Activated T-helper 9 cell treated with anti-CD3 and anti-CD28 coated beads, Interleukin-2, amount 50 U/mL, for 16 hours (primary cell): ENCODE measurements at regions not wholly inside any gene's neighbourhood (a gene's known extent, or its start where the extent isn't known, plus 50 kb on each side); places are given as distances from the start of the nearest gene placed in this dataset.
"Not testable (repeated sequence)": the region's sequence is repeated elsewhere in the genome, so short reads cannot be mapped to it uniquely, and the experiment has no call there.

Source experiments
- DNase-seq: peaks from one replicate; pipeline ENCODE4 v3.0.0-alpha.2; 2020; ENCODE audit warnings: low read depth

GRCh38 chr16:29182501-29182900, 197.6 kb downstream of the LAT start:
- DNase-seq = no peak

GRCh38 chr16:29181921-29182411, 197.1 kb downstream of the LAT start:
- DNase-seq = not testable (repeated sequence)

- not testable (repeated sequence) for DNase-seq
These were observed 196.5 kb downstream of the LAT start for GRCh38 chr16:29181254-29181780.

DNA sequence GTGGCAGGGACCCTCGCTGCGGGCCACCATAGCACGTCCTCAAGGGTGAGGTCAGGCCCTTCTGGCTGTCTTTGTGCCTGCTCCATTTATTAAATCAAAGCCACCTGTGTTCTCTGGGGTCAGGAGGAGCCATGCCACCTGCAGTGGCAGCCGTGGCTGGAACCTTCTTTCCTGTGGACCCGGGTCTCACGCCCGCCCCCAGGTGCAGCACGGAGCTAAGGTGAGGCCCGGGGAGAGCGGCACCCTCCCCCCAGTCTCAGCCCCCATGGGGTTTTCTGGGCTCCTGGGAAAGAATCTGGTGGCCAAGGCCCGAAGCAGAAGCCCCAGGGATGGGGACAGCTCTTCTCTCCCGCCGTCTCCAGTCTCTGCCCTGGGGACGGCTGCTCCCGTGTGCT, 195.4 kb downstream of the LAT start:
- DNase-seq = not testable (repeated sequence)

- not testable (repeated sequence) for DNase-seq
These were observed 194.8 kb downstream of the LAT start for GRCh38 chr16:29179401-29180205.

DNA sequence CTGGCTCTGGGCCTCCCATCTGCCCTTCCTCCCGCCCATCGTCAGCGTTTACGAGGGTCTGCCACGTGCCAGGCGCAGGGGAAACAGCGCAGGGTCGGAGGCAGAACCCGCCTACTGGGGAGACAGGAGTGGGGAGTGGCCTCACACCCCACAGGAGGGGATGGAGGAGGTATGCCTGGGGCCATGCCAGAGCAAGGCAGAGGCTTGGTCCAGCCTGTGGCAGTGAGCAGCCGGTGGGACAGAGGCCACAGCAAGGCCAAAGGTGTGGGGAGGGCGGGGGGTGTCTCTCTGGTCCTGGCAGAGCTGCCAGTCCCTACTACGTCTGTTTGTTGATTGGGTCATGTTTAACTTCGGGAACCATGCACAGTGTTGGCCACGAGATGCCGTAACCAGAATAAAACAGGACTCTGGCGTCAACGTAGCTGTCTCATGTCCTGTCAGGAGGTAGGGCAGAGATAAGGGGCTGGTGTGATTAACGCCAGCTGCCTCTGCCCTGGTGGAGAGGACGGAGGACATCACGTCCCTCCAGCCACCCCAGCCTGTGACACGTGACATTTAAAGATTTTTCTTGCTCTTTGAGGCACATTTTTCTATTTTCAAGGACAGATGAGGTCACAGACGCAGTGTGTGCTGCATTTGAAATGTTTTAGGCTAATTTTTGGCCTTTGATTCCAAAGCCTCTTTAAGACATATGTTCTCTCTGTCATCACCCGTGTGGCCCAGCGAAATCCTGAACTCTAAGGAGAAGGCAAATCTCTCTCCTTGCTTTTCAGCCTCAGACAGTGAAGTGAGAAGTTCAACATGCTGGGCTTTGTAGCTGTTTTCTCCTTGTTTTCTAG, 193.3 kb downstream of the LAT start:
- not testable (repeated sequence) for DNase-seq

DNA sequence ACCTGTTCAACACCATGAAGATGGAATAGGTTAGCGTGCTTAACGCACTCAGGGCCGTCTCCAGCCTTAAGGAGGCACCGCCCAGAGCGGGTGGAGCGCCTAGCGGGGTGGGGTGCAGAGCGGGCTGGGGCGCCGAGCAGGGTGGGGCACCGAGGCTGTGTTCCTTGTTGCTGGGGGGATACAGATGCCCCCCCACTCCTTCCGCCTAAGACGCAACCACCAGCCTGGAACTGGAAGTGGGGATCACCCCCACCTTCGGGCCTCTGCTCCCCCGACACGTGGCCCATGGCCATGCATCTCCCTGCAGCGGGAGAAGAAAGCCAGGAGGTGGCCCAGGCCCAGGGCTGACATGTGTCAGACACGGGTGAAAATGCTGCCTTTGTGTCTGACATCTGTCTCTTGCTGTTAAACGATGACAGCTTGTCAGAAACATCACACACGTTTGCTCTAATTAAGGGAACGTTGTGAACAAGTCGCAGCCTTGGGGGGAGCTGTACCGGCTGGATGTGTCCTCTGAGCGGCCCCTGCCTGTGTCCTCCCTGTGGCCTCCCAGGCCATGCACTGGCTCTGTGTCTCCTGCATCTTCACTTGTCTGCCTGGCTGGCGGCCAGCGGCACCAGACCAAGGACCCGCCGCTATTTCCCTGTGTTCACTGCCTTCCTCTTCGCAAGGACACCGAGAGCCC, 192.5 kb downstream of the LAT start:
- not testable (repeated sequence) for DNase-seq

DNA sequence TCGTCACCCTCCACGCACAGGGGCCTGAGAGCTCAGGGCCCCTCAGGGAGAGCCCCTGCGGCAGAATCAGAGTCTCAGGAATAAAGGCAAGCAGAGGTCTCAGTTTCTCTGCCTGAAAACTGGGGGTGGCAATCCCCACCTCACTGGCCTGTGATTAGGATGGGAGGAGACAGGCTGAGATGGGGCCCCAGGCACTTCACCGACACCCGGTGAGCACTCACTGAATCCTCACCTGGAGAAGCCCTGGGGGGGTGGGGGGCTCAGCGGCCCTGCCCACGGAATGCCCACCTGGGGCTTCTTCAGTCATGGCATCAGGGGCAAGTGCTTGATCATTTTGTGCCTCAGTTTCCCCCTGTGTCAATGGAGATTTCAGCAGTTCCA, 192.0 kb downstream of the LAT start:
- DNase-seq = not testable (repeated sequence)

- DNase-seq = not testable (repeated sequence)
These were observed 191.3 kb downstream of the LAT start for GRCh38 chr16:29176154-29176470.

DNA sequence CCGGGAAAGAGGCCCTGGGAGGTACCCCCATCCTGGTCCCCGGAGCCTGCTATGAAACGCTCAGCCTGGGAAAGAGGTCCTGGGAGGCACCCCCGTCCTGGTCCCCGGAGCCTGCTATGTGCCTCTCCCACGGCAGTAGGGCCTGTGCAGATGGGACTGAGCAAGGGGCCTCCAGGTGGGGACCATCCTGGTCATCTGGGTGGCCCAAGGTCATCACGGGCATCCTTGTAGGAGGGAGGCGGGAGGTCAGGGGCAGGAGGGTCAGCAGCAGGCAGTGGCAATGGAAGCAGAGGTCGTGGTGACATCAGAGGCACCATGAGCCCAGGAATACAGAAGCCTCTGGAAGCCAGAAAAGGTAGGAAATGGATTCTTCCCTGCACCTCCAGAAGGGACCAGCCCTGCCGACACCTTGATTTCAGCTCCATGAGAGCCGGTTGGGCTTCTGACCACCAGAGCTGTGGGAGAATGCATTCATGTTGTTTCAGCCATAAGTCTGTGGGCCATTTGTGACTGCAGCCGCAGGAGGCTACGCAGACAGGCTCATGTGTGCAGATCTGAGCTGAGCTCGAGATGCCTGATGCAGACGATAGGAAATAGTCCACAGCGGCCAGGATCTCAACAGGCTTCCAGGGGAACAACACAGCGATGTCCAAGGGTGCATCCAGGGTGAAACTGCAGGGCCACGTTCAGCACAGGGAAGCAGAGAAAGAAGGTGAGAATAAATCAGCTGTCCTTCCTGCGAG, 190.7 kb downstream of the LAT start:
- not testable (repeated sequence) for DNase-seq

DNA sequence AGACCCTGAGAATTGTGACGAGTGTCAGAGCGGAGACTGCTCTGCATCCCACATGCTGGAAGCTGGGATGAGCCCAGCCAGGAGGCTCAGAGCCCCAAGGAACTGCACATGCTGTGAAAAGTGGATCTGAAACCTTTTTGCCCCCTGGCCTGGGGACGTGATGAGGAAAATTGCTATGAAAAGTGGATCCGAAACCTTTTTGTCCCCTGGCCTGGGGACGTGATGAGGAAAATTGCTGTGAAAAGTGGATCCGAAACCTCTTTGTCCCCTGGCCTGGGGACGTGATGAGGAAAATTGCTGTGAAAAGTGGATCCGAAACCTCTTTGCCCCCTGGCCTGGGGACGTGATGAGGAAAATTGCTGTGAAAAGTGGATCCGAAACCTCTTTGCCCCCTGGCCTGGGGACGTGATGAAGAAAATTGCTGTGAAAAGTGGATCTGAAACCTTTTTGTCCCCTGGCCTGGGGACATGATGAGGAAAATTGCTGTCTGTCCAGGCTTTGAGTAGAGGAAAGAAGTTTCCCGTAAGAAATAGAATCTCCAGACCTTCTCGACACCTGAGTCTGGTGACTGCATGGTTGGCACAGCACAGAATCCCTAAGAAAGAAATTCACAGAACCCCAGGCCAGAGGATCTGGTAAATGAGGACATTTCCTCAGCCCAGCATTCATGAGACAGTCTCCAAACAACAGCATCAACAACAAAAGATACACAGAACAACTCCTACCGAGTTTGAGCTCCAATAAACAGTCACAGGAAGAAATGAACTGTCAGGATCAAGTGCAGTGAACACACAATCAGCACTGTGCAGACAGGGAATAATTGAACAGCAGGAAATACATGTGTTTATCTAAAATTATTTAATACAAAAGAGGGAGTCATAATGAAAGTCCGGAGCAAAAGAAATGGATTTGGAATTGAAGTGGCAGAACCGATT, 188.8 kb downstream of the LAT start:
- DNase-seq = not testable (repeated sequence)

GRCh38 chr16:29172098-29172724, 187.4 kb downstream of the LAT start:
- DNase-seq = not testable (repeated sequence)

DNA sequence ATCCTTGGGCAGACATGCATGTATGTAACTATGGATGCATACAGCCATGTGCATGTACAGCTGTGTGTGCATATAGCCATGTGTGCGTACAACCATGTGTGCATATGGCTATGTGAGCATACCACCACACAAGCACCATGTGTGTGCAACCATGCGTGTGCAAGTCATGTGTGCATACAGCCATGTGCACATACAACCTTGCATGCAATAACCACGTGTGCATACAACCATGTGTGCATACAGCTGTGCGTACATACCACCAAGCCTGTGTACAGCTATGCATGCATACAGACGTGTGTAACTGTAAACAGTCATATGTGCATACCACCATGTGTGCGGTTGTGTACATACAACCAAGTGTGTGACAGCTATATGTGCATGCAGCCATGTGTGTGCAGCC, 186.4 kb downstream of the LAT start:
- not testable (repeated sequence) for DNase-seq

DNA sequence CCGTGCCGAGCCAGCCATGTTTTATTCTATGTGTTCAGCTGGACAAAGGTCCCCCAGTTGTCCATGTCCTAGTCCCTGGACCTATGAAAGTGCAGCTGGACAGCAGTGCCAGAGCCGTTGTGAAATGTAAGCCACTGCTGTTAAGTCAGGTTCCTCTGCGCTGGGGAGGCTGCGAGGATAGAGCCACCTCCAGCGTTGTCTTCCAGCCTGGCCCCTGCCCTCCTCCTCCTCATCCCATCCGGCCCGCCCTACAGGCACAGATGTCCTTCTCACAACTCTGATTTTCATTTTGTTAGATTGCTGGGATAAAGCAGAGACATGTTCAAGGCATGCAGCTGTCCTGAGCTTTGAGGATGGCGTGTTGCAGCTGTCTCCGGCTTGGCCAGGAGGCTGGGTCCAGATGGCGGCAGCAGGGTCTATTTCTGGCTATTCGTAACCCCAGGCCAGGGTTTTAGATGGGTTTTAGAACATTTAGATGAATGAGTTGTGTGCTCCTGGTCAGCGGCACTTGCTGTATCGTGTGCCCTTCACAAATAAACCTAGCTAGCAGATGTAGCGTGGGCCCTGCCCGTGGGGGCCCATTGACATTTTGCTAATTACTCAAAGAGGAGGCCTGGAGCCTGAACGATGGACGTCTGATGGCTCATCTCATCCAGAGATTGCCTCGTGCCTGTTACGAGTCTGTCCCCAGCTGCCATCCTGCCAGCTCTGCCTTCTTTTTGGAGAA, 185.7 kb downstream of the LAT start:
- not testable (repeated sequence) for DNase-seq

GRCh38 chr16:29169295-29169994, 184.6 kb downstream of the LAT start:
- not testable (repeated sequence) for DNase-seq

DNA sequence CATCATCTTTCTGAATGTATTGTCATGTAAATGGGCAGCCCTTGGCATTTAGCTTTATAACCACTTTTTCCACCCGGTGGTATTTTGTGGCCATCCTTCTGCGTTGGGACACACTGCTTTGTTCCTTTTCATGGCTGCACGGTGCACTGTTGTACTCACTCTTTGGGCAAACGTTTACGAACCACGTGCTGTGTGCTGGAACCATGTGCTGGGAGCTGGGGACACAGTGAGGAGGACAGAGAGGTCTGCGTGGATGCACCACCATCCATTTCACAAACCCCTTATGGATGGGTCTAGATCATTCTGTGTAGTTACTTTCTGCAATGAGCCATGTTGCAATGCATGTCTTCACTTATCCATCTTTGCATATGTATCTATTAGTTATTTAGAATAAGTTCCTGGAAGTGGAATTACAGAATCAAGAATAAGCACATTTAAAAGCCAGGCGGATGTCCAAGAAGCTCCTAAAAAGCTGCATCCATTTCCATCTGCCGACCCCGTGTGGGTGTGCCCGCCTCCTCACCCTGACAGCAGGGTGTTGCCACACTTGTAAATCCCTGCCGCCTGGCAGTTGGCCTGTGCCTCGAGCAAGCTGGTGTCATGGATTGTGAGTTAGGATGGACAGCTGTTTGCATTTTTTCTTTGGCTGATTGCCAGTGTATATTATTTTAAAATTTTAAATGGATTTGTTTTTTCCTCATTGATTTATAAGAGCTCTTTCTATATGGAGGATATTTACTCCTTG, 183.8 kb downstream of the LAT start:
- DNase-seq = not testable (repeated sequence)

- DNase-seq = not testable (repeated sequence)
These were observed 179.7 kb downstream of the LAT start for GRCh38 chr16:29164442-29165089.
